Parathyroid adenoma (tissue), 2 donors: ENCODE measurements at regions not wholly inside any gene's neighbourhood (a gene's known extent, or its start where the extent isn't known, plus 50 kb on each side); places are given as distances from the start of the nearest gene placed in this dataset.

Experiments used
- H2AFZ ChIP-seq: fragments of 300-600 bp; sonication (generic); one replicate; pipeline ENCODE4 v1.7.0; 2017; ENCODE audit warnings: antibody characterized with exemption, mild to moderate bottlenecking
- H3K27ac ChIP-seq: fragments of 300-600 bp; sonication (generic); one replicate; pipeline ENCODE4 v1.7.0; 2017
- H3K27me3 ChIP-seq: fragments of 300-600 bp; sonication (generic); one replicate; pipeline ENCODE4 v1.7.0; 2017; ENCODE audit warnings: low read length; ENCODE audit not compliant: control insufficient read depth, insufficient read depth
- H3K36me3 ChIP-seq: fragments of 300-600 bp; sonication (generic); one replicate; pipeline ENCODE4 v1.7.0; 2017; ENCODE audit warnings: low read length; ENCODE audit not compliant: control insufficient read depth, insufficient read depth
- H3K4me1 ChIP-seq: fragments of 300-600 bp; sonication (generic); one replicate; pipeline ENCODE4 v1.7.0; 2017; ENCODE audit warnings: control low read depth
- H3K4me2 ChIP-seq: fragments of 300-600 bp; sonication (generic); one replicate; pipeline ENCODE4 v1.7.0; 2017; ENCODE audit warnings: low read length
- H3K4me3 ChIP-seq: fragments of 300-600 bp; sonication (generic); one replicate; pipeline ENCODE4 v1.7.0; 2017; ENCODE audit warnings: low read depth, low read length
- H3K79me2 ChIP-seq: fragments of 300-600 bp; sonication (generic); one replicate; pipeline ENCODE4 v1.7.0; 2017; ENCODE audit warnings: control low read depth
- H3K9ac ChIP-seq: fragments of 300-600 bp; sonication (generic); one replicate; pipeline ENCODE4 v1.7.0; 2017; ENCODE audit warnings: mild to moderate bottlenecking
- H3K9me3 ChIP-seq: fragments of 300-600 bp; sonication (generic); one replicate; pipeline ENCODE4 v1.7.0; 2017; ENCODE audit warnings: low read length; ENCODE audit not compliant: control insufficient read depth
- TF ChIP-seq, protein P1 (sequence below): fragments of 300-600 bp; sonication (generic); IDR thresholded peaks from one replicate; pipeline ENCODE4 v1.7.0; 2017; ENCODE audit warnings: antibody characterized with exemption, mild to moderate bottlenecking
- donor health status: primary hyperparathyroidism.

DNA sequence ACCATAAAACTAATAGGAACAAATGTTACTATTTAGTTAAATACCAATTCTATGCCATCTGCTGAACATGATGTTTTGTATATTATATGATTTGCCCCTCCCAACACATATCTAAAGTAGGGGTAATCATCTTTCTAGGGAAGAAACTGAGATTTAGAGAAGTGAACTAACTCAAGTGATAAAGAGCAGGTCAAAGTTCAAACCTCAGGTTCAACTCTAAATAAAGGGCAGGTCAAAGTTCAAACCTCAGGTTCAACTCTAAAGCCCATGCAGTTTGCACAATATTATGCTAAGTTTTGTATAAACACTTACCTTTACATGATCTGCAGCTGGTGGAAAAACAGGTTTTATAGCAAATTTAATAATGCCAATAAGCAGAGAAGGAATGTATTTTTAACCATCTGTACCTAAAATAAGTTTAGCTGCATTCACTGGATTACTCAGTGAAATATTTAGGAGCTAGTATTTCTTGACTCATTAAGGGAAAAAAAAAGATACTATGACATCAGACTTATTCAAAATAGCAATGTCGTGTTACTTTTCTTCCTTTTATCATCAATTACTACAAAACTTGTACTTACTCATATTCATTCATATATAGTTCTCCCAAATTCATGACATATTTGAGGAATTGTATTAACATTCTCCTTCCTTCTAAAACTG lies 1194.3 kb upstream of the CELF2 start:
- Histone ChIP-seq H3K4me1 (no peaks in the 10 kb centered on the region), H3K9ac (no peak overlapping the region), H3K4me2 (no peak overlapping the region), H3K27me3 (no peaks in the 10 kb centered on the region), H3K9me3 (no peaks in the 10 kb centered on the region), H3K36me3 (no peaks in the 10 kb centered on the region), H3K4me3 (no peak overlapping the region), H3K27ac (no peak overlapping the region), H3K79me2 (no peaks in the 10 kb centered on the region), H2AFZ (no peak overlapping the region)
- TF ChIP-seq, protein P1, sequence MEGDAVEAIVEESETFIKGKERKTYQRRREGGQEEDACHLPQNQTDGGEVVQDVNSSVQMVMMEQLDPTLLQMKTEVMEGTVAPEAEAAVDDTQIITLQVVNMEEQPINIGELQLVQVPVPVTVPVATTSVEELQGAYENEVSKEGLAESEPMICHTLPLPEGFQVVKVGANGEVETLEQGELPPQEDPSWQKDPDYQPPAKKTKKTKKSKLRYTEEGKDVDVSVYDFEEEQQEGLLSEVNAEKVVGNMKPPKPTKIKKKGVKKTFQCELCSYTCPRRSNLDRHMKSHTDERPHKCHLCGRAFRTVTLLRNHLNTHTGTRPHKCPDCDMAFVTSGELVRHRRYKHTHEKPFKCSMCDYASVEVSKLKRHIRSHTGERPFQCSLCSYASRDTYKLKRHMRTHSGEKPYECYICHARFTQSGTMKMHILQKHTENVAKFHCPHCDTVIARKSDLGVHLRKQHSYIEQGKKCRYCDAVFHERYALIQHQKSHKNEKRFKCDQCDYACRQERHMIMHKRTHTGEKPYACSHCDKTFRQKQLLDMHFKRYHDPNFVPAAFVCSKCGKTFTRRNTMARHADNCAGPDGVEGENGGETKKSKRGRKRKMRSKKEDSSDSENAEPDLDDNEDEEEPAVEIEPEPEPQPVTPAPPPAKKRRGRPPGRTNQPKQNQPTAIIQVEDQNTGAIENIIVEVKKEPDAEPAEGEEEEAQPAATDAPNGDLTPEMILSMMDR = no peak

DNA sequence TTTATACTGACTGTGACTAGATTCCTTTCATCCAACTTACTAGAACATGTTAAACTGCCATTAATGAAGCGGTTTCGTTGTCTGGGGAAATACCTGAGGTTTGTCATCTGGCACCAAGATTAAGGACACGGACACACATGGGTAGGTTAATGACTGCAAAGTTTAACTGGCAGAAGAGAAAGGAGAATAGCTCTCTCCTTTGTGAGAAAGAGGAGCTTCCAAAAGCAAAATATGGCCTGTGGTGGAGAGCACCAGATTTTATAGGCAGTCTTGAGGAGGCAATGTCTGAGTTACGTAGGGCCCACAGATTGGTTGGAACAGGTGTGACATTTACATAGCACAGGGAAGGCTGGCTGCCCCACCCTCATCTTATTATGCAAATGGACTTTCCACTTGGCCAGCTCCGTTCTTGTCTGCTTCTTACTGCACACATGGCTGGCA lies 1193.0 kb upstream of the CELF2 start:
- no peaks in the 10 kb centered on the region for H3K4me1 ChIP-seq
- H3K4me3 ChIP-seq = no peak overlapping the region
- no peak overlapping the region for H3K4me2 ChIP-seq
- H3K9ac ChIP-seq = no peak overlapping the region
- no peak overlapping the region for H2AFZ ChIP-seq
- H3K79me2 ChIP-seq = no peaks in the 10 kb centered on the region
- H3K9me3 ChIP-seq = no peaks in the 10 kb centered on the region
- H3K27me3 ChIP-seq = no peaks in the 10 kb centered on the region
- no peaks in the 10 kb centered on the region for H3K36me3 ChIP-seq
- TF ChIP-seq, protein P1 = no peak
- no peak overlapping the region for H3K27ac ChIP-seq

DNA sequence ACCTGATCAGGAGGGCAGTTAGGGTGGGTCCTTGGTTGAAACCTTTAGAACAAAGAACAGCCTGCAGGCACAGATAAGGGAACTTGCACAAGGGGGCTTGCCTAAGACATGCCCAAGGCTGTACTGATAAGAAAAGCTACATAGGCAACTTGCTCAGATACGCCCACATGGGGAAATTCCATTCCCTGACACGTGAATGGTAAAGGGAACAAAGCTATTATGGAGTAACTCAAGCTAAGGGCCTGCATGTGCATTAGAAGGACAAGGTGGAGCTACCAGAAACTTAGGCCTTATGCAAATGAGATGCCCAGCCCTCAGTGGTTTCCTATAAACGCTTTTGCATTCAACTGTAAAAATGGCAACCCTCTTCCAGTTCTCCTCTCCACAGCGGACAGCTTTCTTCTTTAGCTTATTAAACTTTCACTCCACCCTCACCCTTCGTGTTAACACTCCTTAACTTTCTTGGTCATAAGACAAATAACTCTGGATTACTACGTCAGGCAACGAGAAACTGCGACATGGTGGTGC lies 1192.1 kb upstream of the CELF2 start:
- Histone ChIP-seq H3K27ac (no peak overlapping the region), H3K9ac (no peak overlapping the region), H3K27me3 (no peaks in the 10 kb centered on the region), H3K36me3 (no peaks in the 10 kb centered on the region), H2AFZ (no peak overlapping the region), H3K4me2 (no peak overlapping the region), H3K9me3 (no peaks in the 10 kb centered on the region), H3K4me3 (no peak overlapping the region), H3K4me1 (no peaks in the 10 kb centered on the region), H3K79me2 (no peaks in the 10 kb centered on the region)
- TF ChIP-seq, protein P1 = no peak

DNA sequence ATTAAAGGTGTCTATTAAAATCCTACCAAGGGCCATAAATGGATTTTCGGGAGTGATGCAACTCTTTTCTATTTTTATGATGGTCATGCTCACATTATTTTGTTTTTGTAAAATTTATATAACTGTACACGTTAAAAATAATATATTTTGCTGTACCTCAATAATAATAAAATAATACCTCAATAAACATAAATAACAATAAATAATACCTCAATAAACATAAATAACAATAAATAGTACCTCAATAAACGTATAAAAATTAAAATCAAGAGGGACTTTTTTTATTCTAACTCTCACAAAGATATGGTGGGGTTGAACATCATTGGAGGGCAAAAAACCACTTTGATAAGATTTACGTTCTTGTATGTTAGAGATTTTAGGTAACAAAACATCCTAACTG lies 1189.6 kb upstream of the CELF2 start:
- TF ChIP-seq, protein P1 = no peak
- Histone ChIP-seq H3K4me3 (no peak overlapping the region), H3K4me1 (no peaks in the 10 kb centered on the region), H3K27me3 (no peaks in the 10 kb centered on the region), H3K9me3 (no peaks in the 10 kb centered on the region), H3K79me2 (no peaks in the 10 kb centered on the region), H3K4me2 (no peak overlapping the region), H2AFZ (no peak overlapping the region), H3K36me3 (no peaks in the 10 kb centered on the region), H3K9ac (no peak overlapping the region), H3K27ac (no peak overlapping the region)

DNA sequence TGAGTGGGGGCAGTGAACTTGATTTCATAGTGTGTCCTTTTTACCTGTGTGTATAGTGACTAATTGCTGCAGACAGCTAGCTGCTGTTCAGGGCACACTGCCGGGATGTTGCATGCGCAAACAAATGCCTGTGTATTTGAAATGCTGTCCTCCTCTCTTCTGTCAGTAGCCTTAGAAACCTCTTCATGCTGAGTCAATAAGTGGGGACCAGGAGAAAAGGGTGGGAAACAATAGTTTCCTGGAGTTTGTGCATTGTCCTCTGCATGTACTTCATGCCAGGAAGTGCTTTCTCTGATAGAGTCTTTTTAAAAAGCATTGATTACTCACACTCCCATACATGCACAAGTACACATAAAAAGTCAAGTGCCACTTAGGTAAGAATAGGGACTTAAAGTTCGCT lies 1183.7 kb upstream of the CELF2 start:
- H3K27ac ChIP-seq = no peak overlapping the region
- no peak overlapping the region for H3K4me2 ChIP-seq
- no peaks in the 10 kb centered on the region for H3K4me1 ChIP-seq
- no peaks in the 10 kb centered on the region for H3K79me2 ChIP-seq
- H3K4me3 ChIP-seq = no peak overlapping the region
- no peak overlapping the region for H3K9ac ChIP-seq
- TF ChIP-seq, protein P1 = no peak
- H3K36me3 ChIP-seq = no peaks in the 10 kb centered on the region
- H2AFZ ChIP-seq = no peak overlapping the region
- H3K9me3 ChIP-seq = no peaks in the 10 kb centered on the region
- H3K27me3 ChIP-seq = no peaks in the 10 kb centered on the region
